Loucy (cell line): ENCODE measurements at regions not wholly inside any gene's neighbourhood (a gene's known extent, or its start where the extent isn't known, plus 50 kb on each side); places are given as distances from the start of the nearest gene placed in this dataset.

ENCODE experiments used
- CTCF ChIP-seq: fragments of 200-600 bp; sonication (generic); conservative IDR thresholded peaks from 2 replicates; pipeline ENCODE4 v1.5.1; 2014; ENCODE audit warnings: mild to moderate bottlenecking, antibody characterized with exemption, low read length
- EZH2phosphoT487 ChIP-seq: fragments of 200-600 bp; IDR thresholded peaks from 2 replicates; pipeline ENCODE4 v1.6.1; 2018; ENCODE audit warnings: antibody characterized with exemption, mild to moderate bottlenecking, moderate library complexity, borderline replicate concordance

- TF ChIP-seq CTCF (no peak), EZH2phosphoT487 (no peak)
These were observed 106.7 kb upstream of the PELI1 start for GRCh38 chr2:64250751-64251423.
